GM18907 (cell line): ENCODE measurements at regions not wholly inside any gene's neighbourhood (a gene's known extent, or its start where the extent isn't known, plus 50 kb on each side); places are given as distances from the start of the nearest gene placed in this dataset.
"Not testable (repeated sequence)": the region's sequence is repeated elsewhere in the genome, so short reads cannot be mapped to it uniquely, and the experiment has no call there.

ENCODE experiments used
- ATAC-seq: cut with Tn5 transposase; IDR thresholded peaks from one replicate; pipeline ENCODE4 v1.9.1; 2021; ENCODE audit warnings: mild to moderate bottlenecking, moderate library complexity; ENCODE audit not compliant: unreplicated experiment

GRCh38 chr9:7315746-7316145 lies 483.8 kb downstream of the DMAC1 start:
- no peak for ATAC-seq

GRCh38 chr9:7315116-7315515 lies 484.5 kb downstream of the DMAC1 start:
- no peak for ATAC-seq

GRCh38 chr9:7313389-7313788 lies 486.2 kb downstream of the DMAC1 start:
- ATAC-seq, result no peak

- ATAC-seq, result not testable (repeated sequence)
Observed at GRCh38 chr9:7309051-7309450, 490.5 kb downstream of the DMAC1 start.

GRCh38 chr9:7305677-7306076 lies 493.9 kb downstream of the DMAC1 start:
- ATAC-seq, result no peak

GRCh38 chr9:7304627-7304995 lies 495.0 kb downstream of the DMAC1 start:
- no peak for ATAC-seq

GRCh38 chr9:7303907-7304626 lies 495.5 kb downstream of the DMAC1 start:
- no peak for ATAC-seq

- ATAC-seq, result peak; percentile 74
Observed at GRCh38 chr9:7300484-7300883, 499.1 kb downstream of the DMAC1 start.

GRCh38 chr9:7298123-7298522 lies 501.5 kb downstream of the DMAC1 start:
- ATAC-seq, result peak; percentile 98

- no peak for ATAC-seq
Observed at GRCh38 chr9:7297521-7297920, 502.1 kb downstream of the DMAC1 start.

GRCh38 chr9:7293091-7293490 lies 506.5 kb downstream of the DMAC1 start:
- no peak for ATAC-seq

- peak; percentile 54 for ATAC-seq
Observed at GRCh38 chr9:7289773-7290172, 509.8 kb downstream of the DMAC1 start.

GRCh38 chr9:7287986-7288385 lies 511.6 kb downstream of the DMAC1 start:
- ATAC-seq, result no peak

- ATAC-seq, result no peak
Observed at GRCh38 chr9:7287065-7287464, 512.5 kb downstream of the DMAC1 start.

- no peak for ATAC-seq
Observed at GRCh38 chr9:7286101-7286500, 513.5 kb downstream of the DMAC1 start.

- no peak for ATAC-seq
Observed at GRCh38 chr9:7285199-7285598, 514.4 kb downstream of the DMAC1 start.

- no peak for ATAC-seq
Observed at GRCh38 chr9:7284517-7284916, 515.1 kb downstream of the DMAC1 start.

- ATAC-seq, result no peak
Observed at GRCh38 chr9:7284117-7284516, 515.5 kb downstream of the DMAC1 start.

- no peak for ATAC-seq
Observed at GRCh38 chr9:7273575-7273974, 515.8 kb downstream of the KDM4C start.

GRCh38 chr9:7266911-7267595 lies 509.3 kb downstream of the KDM4C start:
- ATAC-seq, result no peak

- no peak for ATAC-seq
Observed at GRCh38 chr9:7265181-7265580, 507.4 kb downstream of the KDM4C start.

- ATAC-seq, result no peak
Observed at GRCh38 chr9:7259544-7260241, 501.9 kb downstream of the KDM4C start.
